PC-3 (cell line): ENCODE measurements at regions not wholly inside any gene's neighbourhood (a gene's known extent, or its start where the extent isn't known, plus 50 kb on each side); places are given as distances from the start of the nearest gene placed in this dataset.

ENCODE experiments used
- CTCF ChIP-seq: fragments of 300-600 bp; sonication (generic); conservative IDR thresholded peaks from 2 replicates; pipeline ENCODE4 v1.5.1; 2017; ENCODE audit warnings: antibody characterized with exemption, low read depth, mild to moderate bottlenecking, low read length
- EZH2 ChIP-seq: fragments of 300-600 bp; sonication (generic); IDR thresholded peaks from one replicate; pipeline ENCODE4 v1.6.1; 2017; ENCODE audit warnings: antibody characterized with exemption, mild to moderate bottlenecking, low read length; ENCODE audit not compliant: unreplicated experiment
- EZH2phosphoT487 ChIP-seq: fragments of 300-600 bp; sonication (generic); IDR thresholded peaks from 2 replicates; pipeline ENCODE4 v1.6.1; 2018; ENCODE audit warnings: mild to moderate bottlenecking, antibody characterized with exemption, low read length, borderline replicate concordance

- TF ChIP-seq CTCF (no peak), EZH2 (no peak), EZH2phosphoT487 (no peak)
Measured at GRCh38 chr3:39631136-39631535, 163.7 kb downstream of the MOBP start.
